Glomerular visceral epithelial cell (primary cell): ENCODE measurements at regions not wholly inside any gene's neighbourhood (a gene's known extent, or its start where the extent isn't known, plus 50 kb on each side); places are given as distances from the start of the nearest gene placed in this dataset.

ENCODE experiments used
- DNase-seq: peaks from one replicate; pipeline ENCODE4 v3.0.0-alpha.2; 2016; ENCODE audit errors: extremely low spot score

DNA sequence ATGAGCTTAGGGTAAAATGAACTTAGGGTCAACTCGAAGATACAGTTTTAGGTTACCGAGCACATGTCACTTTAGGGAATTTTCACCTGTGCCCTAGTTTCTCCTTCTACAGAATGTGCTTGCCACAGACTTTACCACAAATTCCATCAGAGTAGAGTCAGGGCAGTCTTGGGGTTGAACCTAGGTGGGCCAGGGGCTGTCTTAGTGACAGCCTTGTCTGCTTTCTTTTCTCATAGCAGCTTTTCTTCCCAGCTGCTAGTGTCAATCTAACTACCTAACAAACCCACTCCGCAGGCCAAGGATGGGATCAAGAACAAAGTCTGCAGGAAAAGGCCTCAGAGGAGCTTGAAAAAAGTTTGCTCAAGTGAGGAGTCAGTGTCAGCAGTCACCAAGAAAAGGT, 458.1 kb upstream of the CDH18 start:
- peak; percentile 1 for DNase-seq

DNA sequence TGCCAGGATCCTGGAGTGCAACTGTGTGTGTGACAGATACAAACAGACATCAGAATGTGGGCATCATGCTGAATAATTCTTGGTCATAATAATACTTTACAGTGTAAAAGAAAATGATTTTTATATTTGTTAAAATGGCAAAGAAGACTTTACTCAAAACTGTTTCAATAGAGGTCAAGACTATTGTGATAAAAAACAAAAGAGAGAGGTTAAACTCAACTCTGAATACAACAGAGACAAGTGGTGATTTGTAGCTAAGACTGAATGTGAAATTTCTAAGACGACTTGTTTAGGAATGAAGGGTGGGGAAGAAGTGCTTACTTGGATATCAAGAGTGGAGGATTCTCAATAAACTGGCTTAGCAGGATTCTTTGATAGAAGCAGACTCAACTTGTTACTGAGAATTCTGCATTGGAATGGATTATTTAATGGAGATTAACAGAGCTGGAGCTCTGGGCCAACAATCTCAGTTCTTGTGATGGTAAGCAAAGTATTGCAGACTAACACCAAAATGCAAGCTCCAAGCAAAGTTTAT, 457.4 kb upstream of the CDH18 start:
- DNase-seq = no peak

DNA sequence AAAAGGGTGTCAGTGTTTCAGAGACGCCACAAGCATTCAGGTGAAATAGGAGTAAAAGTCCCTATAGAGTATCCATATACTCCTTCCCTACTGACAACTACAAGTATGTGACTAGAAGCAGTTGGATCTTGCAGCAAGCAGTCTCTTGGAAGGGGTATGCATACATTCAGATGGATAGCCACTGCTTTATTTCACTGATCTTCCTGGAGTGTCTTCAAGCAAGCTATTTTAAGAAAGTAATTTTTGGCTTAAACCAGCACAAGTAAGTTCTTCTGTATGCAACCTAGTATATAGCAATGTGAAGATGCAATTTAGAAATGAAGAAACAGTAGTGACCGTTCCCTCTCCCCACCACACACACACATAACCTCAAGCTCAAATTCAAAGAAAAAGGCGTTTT, 446.8 kb upstream of the CDH18 start:
- DNase-seq = no peak

DNA sequence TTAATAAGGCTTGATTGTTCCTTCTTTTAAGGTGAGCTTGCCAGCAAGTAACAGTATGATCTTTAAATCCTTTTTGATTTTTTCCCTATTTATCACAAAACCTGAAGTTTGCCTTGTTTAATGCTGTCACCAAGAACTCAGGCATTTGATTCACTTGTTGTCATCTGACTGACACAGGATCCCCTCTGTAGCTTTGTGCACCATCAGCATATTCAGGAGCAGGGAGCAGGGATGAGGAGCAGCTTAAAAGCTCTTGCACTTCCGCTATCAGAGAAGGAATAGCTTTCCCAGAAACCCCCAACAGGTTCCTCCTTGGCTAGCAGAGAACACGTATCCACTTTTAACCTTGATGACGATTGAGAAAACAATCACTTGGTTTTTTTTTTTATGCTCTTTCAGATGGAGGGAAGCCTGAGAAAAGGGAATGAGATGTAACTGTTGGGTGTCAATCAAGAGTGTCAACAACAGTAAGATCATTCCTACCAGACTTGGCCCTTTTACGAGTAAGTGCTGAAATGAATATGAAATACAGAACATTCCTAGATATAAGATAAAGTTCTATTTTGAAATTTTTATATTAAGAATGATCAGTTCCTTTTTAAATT, 433.1 kb upstream of the CDH18 start:
- DNase-seq = no peak
